T-cell (primary cell): ENCODE measurements at regions not wholly inside any gene's neighbourhood (a gene's known extent, or its start where the extent isn't known, plus 50 kb on each side); places are given as distances from the start of the nearest gene placed in this dataset.

Experiments
- ATAC-seq, 4 experiments: fragments of 200-7000 bp in 3 of 4; fragments of 150-1000 bp in 1 of 4; cut with Tn5 transposase; replicated peaks in 1 of 4; 1 replicate in 3 of 4; 2 replicates in 1 of 4; pipeline ENCODE4 v1.10.0; 2021; ENCODE audit warnings: moderate library complexity in 3 of 4, mild to moderate bottlenecking in 2 of 4, moderate number of reproducible peaks in 1 of 4
- CTCF ChIA-PET, 2 donors: fragments of 300-600 bp; sonication (Branson Sonifier 250); formaldehyde crosslinking; loops; one replicate each; lab custom pipeline; 2022; ENCODE audit warnings: antibody characterized with exemption in 2 of 2; lab: Charles Lee
- POLR2A ChIA-PET, 2 donors: fragments of 300-600 bp; sonication (Branson Sonifier 250); formaldehyde crosslinking; loops; one replicate each; lab custom pipeline; 2022; ENCODE audit warnings: antibody characterized with exemption in 2 of 2; lab: Charles Lee
- DNase-seq, 35 experiments: peaks; one replicate each; pipeline versions ENCODE4 v3.0.0 to v3.0.0-alpha.2; 2013 to 2023
- H3K27ac ChIP-seq: one replicate; pipeline ENCODE4 v1.5.1; 2013; ENCODE audit warnings: low read length
- H3K27me3 ChIP-seq, 2 experiments: replicated peaks in 1 of 2; 1 replicate in 1 of 2; 2 replicates in 1 of 2; pipeline versions ENCODE4 v1.6.1 to v1.7.0; 2013; ENCODE audit warnings: low read length in 1 of 2, mixed read lengths in 1 of 2; ENCODE audit not compliant: control insufficient read depth in 2 of 2, insufficient read depth in 2 of 2; ENCODE audit errors: extremely low read depth in 1 of 2
- H3K36me3 ChIP-seq, 2 donors: 1 replicate in 1 of 2; 2 replicates in 1 of 2; pipeline versions ENCODE4 v1.6.1 to v1.7.0; 2013; ENCODE audit warnings: low read length in 1 of 2; ENCODE audit not compliant: control insufficient read depth in 2 of 2, insufficient read depth in 1 of 2; ENCODE audit errors: extremely low read depth in 1 of 2
- H3K4me1 ChIP-seq, 2 experiments: 1 replicate in 1 of 2; 2 replicates in 1 of 2; pipeline versions ENCODE4 v1.6.1 to v1.7.0; 2013; ENCODE audit warnings: low read length in 2 of 2, mixed read lengths in 1 of 2; ENCODE audit not compliant: insufficient read depth in 2 of 2, control insufficient read depth in 1 of 2; ENCODE audit errors: extremely low read depth in 1 of 2
- H3K4me3 ChIP-seq, 2 donors: 1 replicate in 1 of 2; 2 replicates in 1 of 2; pipeline versions ENCODE4 v1.5.1 to v1.7.0; 2013; ENCODE audit warnings: mild to moderate bottlenecking in 2 of 2, low read length in 1 of 2, moderate library complexity in 1 of 2; ENCODE audit not compliant: control insufficient read depth in 1 of 2; ENCODE audit errors: extremely low read depth in 1 of 2
- H3K9me3 ChIP-seq: 2 replicates; pipeline ENCODE4 v1.7.0; 2013
- H3K27ac Mint-ChIP-seq, 2 donors: one replicate each; pipeline ENCODE4 v1.8.0; 2020 to 2021; ENCODE audit warnings: mild to moderate bottlenecking in 2 of 2, mixed read lengths in 2 of 2
- H3K27me3 Mint-ChIP-seq, 2 donors: one replicate each; pipeline ENCODE4 v1.8.0; 2021 to 2022; ENCODE audit warnings: mixed read lengths in 2 of 2
- H3K36me3 Mint-ChIP-seq: one replicate; pipeline ENCODE4 v1.8.0; 2021; ENCODE audit warnings: mixed read lengths
- H3K4me1 Mint-ChIP-seq, 3 donors: one replicate each; pipeline ENCODE4 v1.8.0; 2020 to 2022; ENCODE audit warnings: mixed read lengths in 3 of 3, mild to moderate bottlenecking in 1 of 3
- H3K4me3 Mint-ChIP-seq, 3 donors: one replicate each; pipeline ENCODE4 v1.8.0; 2020 to 2022; ENCODE audit warnings: mild to moderate bottlenecking in 3 of 3, mixed read lengths in 3 of 3, moderate library complexity in 3 of 3
- H3K9me3 Mint-ChIP-seq, 3 donors: one replicate each; pipeline ENCODE4 v1.8.0; 2020 to 2022; ENCODE audit warnings: mixed read lengths in 3 of 3
- whole genome bisulfite sequencing: methylation state at CpG from one replicate; pipeline ENCODE4 v1.1.5; 2013; ENCODE audit warnings: missing lambda C conversion rate; ENCODE audit not compliant: insufficient coverage; 5-methylcytosine and 5-hydroxymethylcytosine counted together

GRCh38 chr7:114206688-114207087 is 207.9 kb upstream of the FOXP2 start:
- no CpG with 5 or more reads among the region's 1 CpG for WGBS
- H3K9me3 Mint-ChIP-seq: peaks cover 0 to 2% (median 0%) of the 10 kb centered on the region in 3 donors
- ChIA-PET POLR2A (no interaction called here), CTCF (no interaction called here)
- Histone ChIP-seq H3K9me3 (no peaks in the 10 kb centered on the region), H3K27me3 (peaks cover 0 to 7% of the 10 kb centered on the region in 2 experiments), H3K4me3 (no peak overlapping the region), H3K27ac (no peak overlapping the region), H3K4me1 (no peaks in the 10 kb centered on the region), H3K36me3 (no peaks in the 10 kb centered on the region)
- no peaks in the 10 kb centered on the region for H3K36me3 Mint-ChIP-seq
- DNase-seq (no peak), ATAC-seq (no peak)
- H3K27me3 Mint-ChIP-seq: peaks cover 0 to 1% of the 10 kb centered on the region in 2 donors
- no peak overlapping the region for H3K4me3 Mint-ChIP-seq
- no peak overlapping the region for H3K27ac Mint-ChIP-seq
- H3K4me1 Mint-ChIP-seq: no peaks in the 10 kb centered on the region

- ChIA-PET POLR2A (no interaction called here), CTCF (no interaction called here)
- H3K36me3 Mint-ChIP-seq: no peaks in the 10 kb centered on the region
- no peak overlapping the region for H3K4me3 Mint-ChIP-seq
- H3K36me3 ChIP-seq: no peaks in the 10 kb centered on the region
- H3K4me1 ChIP-seq: no peaks in the 10 kb centered on the region
- no CpG with 5 or more reads among the region's 1 CpG for WGBS
- H3K4me1 Mint-ChIP-seq: no peaks in the 10 kb centered on the region
- peaks cover 3 to 4% of the 10 kb centered on the region in 2 donors for H3K27me3 Mint-ChIP-seq
- ATAC-seq (no peak), DNase-seq (no peak)
- H3K27me3 ChIP-seq: no peaks in the 10 kb centered on the region
- H3K27ac Mint-ChIP-seq: no peak overlapping the region
- H3K4me3 ChIP-seq: no peak overlapping the region
- H3K9me3 Mint-ChIP-seq: no peaks in the 10 kb centered on the region
- no peaks in the 10 kb centered on the region for H3K9me3 ChIP-seq
- no peak overlapping the region for H3K27ac ChIP-seq
These were observed 218.1 kb upstream of the FOXP2 start for GRCh38 chr7:114196517-114196916.

GRCh38 chr7:114190387-114190786 is 224.2 kb upstream of the FOXP2 start:
- Mint-ChIP-seq H3K27me3 (peaks cover 0 to 4% of the 10 kb centered on the region in 2 donors), H3K27ac (no peak overlapping the region), H3K4me3 (no peak overlapping the region), H3K36me3 (no peaks in the 10 kb centered on the region), H3K4me1 (no peaks in the 10 kb centered on the region), H3K9me3 (no peaks in the 10 kb centered on the region)
- H3K27me3 ChIP-seq: no peaks in the 10 kb centered on the region
- no CpG with 5 or more reads among the region's 2 CpGs for WGBS
- H3K4me3 ChIP-seq: no peak overlapping the region
- no peaks in the 10 kb centered on the region for H3K4me1 ChIP-seq
- no peak overlapping the region for H3K27ac ChIP-seq
- H3K9me3 ChIP-seq: no peaks in the 10 kb centered on the region
- CTCF ChIA-PET: interaction anchor here in 1 of 2 donors (0.8 kb wide), 1 partner anchor 234 kb away, joined by 3 read pairs; no protein-coding TSS in a partner anchor
- H3K36me3 ChIP-seq: no peaks in the 10 kb centered on the region
- DNase-seq (no peak), ATAC-seq (no peak)
- POLR2A ChIA-PET: no interaction called here

GRCh38 chr7:114183311-114184088 is 231.1 kb upstream of the FOXP2 start:
- Histone ChIP-seq H3K4me3 (no peak overlapping the region), H3K27me3 (no peaks in the 10 kb centered on the region), H3K36me3 (no peaks in the 10 kb centered on the region), H3K4me1 (no peaks in the 10 kb centered on the region), H3K9me3 (no peaks in the 10 kb centered on the region), H3K27ac (no peak overlapping the region)
- no peak for DNase-seq
- POLR2A ChIA-PET: no interaction called here
- WGBS: no CpG with 5 or more reads among the region's 3 CpGs
- CTCF ChIA-PET: no interaction called here
- Mint-ChIP-seq H3K27ac (no peak overlapping the region), H3K9me3 (no peaks in the 10 kb centered on the region), H3K4me3 (no peak overlapping the region), H3K36me3 (no peaks in the 10 kb centered on the region), H3K27me3 (no peaks in the 10 kb centered on the region), H3K4me1 (no peaks in the 10 kb centered on the region)
- no peak for ATAC-seq

GRCh38 chr7:114182837-114183236 is 231.8 kb upstream of the FOXP2 start:
- H3K9me3 ChIP-seq: no peaks in the 10 kb centered on the region
- Mint-ChIP-seq H3K27ac (no peak overlapping the region), H3K36me3 (no peaks in the 10 kb centered on the region), H3K9me3 (no peaks in the 10 kb centered on the region), H3K27me3 (no peaks in the 10 kb centered on the region), H3K4me1 (no peaks in the 10 kb centered on the region), H3K4me3 (no peak overlapping the region)
- POLR2A ChIA-PET: no interaction called here
- H3K4me3 ChIP-seq: no peak overlapping the region
- DNase-seq (no peak), ATAC-seq (no peak)
- WGBS: no CpG with 5 or more reads among the region's 1 CpG
- no peaks in the 10 kb centered on the region for H3K4me1 ChIP-seq
- H3K36me3 ChIP-seq: no peaks in the 10 kb centered on the region
- CTCF ChIA-PET: no interaction called here
- H3K27me3 ChIP-seq: no peaks in the 10 kb centered on the region
- no peak overlapping the region for H3K27ac ChIP-seq

GRCh38 chr7:114181280-114181679 is 233.3 kb upstream of the FOXP2 start:
- H3K36me3 Mint-ChIP-seq: no peaks in the 10 kb centered on the region
- no peaks in the 10 kb centered on the region for H3K4me1 ChIP-seq
- H3K4me3 ChIP-seq: no peak overlapping the region
- H3K4me1 Mint-ChIP-seq: no peaks in the 10 kb centered on the region
- WGBS: no CpG with 5 or more reads among the region's 1 CpG
- H3K9me3 ChIP-seq: no peaks in the 10 kb centered on the region
- peaks cover 0 to 3% of the 10 kb centered on the region in 2 donors for H3K27me3 Mint-ChIP-seq
- no peak overlapping the region for H3K27ac Mint-ChIP-seq
- CTCF ChIA-PET: interaction anchor here in 1 of 2 donors (0.6 kb wide), 1 partner anchor 153 kb away, joined by 3 read pairs; no protein-coding TSS in a partner anchor
- DNase-seq (no peak), ATAC-seq (no peak)
- no peaks in the 10 kb centered on the region for H3K9me3 Mint-ChIP-seq
- POLR2A ChIA-PET: no interaction called here
- no peak overlapping the region for H3K4me3 Mint-ChIP-seq
- H3K27me3 ChIP-seq: no peaks in the 10 kb centered on the region
- H3K27ac ChIP-seq: no peak overlapping the region
- no peaks in the 10 kb centered on the region for H3K36me3 ChIP-seq
